HG03175 (cell line): ENCODE measurements at regions not wholly inside any gene's neighbourhood (a gene's known extent, or its start where the extent isn't known, plus 50 kb on each side); places are given as distances from the start of the nearest gene placed in this dataset.

ENCODE experiments used
- ATAC-seq: cut with Tn5 transposase; IDR thresholded peaks from one replicate; pipeline ENCODE4 v1.9.1; 2021; ENCODE audit warnings: mild to moderate bottlenecking, moderate library complexity; ENCODE audit not compliant: unreplicated experiment

- no peak for ATAC-seq
Measured at GRCh38 chr10:29237786-29238185, 51.1 kb upstream of the LYZL1 start.

GRCh38 chr10:29238523-29239135 is 50.2 kb upstream of the LYZL1 start:
- ATAC-seq: no peak
